ENCODE measurements at regions not wholly inside any gene's neighbourhood (a gene's known extent, or its start where the extent isn't known, plus 50 kb on each side); places are given as distances from the start of the nearest gene placed in this dataset.

DNA sequence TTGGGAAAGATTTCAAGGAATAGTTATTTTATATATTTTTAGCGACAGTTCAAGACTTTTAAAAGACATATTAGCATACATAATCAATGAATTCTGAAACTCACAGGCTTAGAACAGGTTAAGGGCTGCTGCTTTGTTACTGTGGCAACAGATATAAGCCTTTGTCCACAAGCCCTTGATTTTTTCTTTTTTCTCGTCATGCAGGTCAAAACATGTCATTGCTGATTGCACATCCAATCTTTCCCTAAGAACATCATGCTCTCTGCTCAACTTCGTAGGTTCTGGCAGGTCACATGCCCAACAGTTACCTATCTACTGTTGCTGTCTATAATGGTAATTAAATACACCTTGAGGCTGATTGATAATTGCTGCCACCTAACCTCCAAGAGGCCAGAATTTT lies 172.5 kb upstream of the PTPRD start:
- Histone ChIP-seq H3K9me3 (ENCODE audit: control insufficient read depth, insufficient read depth, low read length) (peaks cover 9% of the 10 kb centered on the region), H3K27ac (ENCODE audit: low read depth, low read length) (no peak overlapping the region), H3K27me3 (ENCODE audit: control insufficient read depth, insufficient read depth, low read length) (no peaks in the 10 kb centered on the region), H3K4me3 (ENCODE audit: low read depth, low read length) (no peak overlapping the region)
- POLR2A ChIA-PET: no interaction called here
- CTCF ChIA-PET: no interaction called here
- no peak for DNase-seq (ENCODE audit: low read depth, low spot score)
- TF ChIP-seq, protein P1, sequence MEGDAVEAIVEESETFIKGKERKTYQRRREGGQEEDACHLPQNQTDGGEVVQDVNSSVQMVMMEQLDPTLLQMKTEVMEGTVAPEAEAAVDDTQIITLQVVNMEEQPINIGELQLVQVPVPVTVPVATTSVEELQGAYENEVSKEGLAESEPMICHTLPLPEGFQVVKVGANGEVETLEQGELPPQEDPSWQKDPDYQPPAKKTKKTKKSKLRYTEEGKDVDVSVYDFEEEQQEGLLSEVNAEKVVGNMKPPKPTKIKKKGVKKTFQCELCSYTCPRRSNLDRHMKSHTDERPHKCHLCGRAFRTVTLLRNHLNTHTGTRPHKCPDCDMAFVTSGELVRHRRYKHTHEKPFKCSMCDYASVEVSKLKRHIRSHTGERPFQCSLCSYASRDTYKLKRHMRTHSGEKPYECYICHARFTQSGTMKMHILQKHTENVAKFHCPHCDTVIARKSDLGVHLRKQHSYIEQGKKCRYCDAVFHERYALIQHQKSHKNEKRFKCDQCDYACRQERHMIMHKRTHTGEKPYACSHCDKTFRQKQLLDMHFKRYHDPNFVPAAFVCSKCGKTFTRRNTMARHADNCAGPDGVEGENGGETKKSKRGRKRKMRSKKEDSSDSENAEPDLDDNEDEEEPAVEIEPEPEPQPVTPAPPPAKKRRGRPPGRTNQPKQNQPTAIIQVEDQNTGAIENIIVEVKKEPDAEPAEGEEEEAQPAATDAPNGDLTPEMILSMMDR (IDR thresholded peaks at IDR 0.05; ENCODE audit: low read depth, low read length): no peak

DNA sequence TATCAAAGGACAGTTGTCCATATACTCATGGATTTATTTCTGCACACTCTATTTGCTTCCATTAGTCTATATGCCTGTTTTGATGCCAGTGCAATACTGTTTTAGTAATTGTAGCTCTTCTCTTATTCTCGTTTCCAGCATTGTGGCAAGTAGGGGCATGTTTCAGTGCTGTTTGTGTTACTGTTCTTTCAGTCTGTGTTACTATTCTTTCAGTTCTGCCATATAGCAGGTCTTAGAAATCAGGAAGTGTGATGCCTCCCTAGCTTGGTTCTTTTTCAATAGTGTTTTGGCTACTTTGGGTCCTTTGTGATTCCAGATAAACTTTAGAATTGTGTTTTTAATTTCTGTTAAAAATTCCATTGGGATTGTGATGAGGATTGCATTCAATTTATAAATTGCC lies 180.5 kb upstream of the PTPRD start:
- Histone ChIP-seq H3K27me3 (ENCODE audit: control insufficient read depth, insufficient read depth, low read length) (no peaks in the 10 kb centered on the region), H3K27ac (ENCODE audit: low read depth, low read length) (no peak overlapping the region), H3K4me3 (ENCODE audit: low read depth, low read length) (no peak overlapping the region), H3K9me3 (ENCODE audit: control insufficient read depth, insufficient read depth, low read length) (peaks cover 24% of the 10 kb centered on the region)
- ChIA-PET CTCF (no interaction called here), POLR2A (no interaction called here)
- TF ChIP-seq, protein P1 (IDR thresholded peaks at IDR 0.05; ENCODE audit: low read depth, low read length): no peak
- no peak for DNase-seq (ENCODE audit: low read depth, low spot score)

DNA sequence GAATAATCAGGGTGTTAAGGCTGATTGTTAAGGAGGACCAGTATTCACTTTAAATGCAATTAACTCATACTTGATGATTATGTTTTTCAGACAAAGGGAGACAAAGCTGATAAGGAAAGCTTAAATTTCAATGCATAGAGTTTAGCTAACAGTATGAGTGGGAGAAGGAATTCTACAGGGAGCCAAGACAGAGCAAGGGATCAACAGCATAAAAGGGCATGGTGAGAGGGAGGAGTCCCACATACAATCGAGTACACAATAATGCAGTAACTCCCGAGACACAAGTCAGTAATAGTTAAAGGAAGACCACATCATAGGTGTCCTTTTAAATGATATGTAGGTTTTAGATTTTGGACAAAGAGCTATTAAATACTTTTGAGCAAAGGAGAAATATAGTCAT lies 191.7 kb upstream of the PTPRD start:
- TF ChIP-seq, protein P1 (IDR thresholded peaks at IDR 0.05; ENCODE audit: low read depth, low read length): no peak
- no peak for DNase-seq (ENCODE audit: low read depth, low spot score)
- Histone ChIP-seq H3K27me3 (ENCODE audit: control insufficient read depth, insufficient read depth, low read length) (no peaks in the 10 kb centered on the region), H3K27ac (ENCODE audit: low read depth, low read length) (no peak overlapping the region), H3K9me3 (ENCODE audit: control insufficient read depth, insufficient read depth, low read length) (peaks cover 10% of the 10 kb centered on the region; the same call in 1 of the 2 replicates), H3K4me3 (ENCODE audit: low read depth, low read length) (no peak overlapping the region)
- ChIA-PET CTCF (no interaction called here), POLR2A (no interaction called here)

DNA sequence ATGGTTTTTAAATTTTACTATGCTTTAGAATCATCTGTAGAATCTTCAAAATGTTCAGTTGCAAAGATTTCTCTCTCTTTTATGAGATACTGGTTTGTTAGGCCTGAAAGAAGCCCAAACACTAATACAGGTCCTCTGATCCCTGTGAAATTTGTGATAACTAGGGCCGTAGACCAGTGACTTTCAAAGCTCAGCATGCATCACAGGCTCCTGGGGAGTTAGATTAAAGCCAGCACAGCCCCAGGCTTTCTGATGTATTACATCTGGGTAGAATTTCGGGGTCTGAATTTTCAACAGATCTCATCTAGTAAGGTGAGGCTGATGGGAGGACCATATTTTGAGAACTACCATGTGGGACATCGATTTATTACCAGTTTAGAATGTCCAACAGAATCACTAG lies 194.1 kb upstream of the PTPRD start:
- ChIA-PET POLR2A (no interaction called here), CTCF (no interaction called here)
- Histone ChIP-seq H3K9me3 (ENCODE audit: control insufficient read depth, insufficient read depth, low read length) (peaks cover 10% of the 10 kb centered on the region; the same call in 1 of the 2 replicates), H3K27me3 (ENCODE audit: control insufficient read depth, insufficient read depth, low read length) (no peaks in the 10 kb centered on the region), H3K27ac (ENCODE audit: low read depth, low read length) (no peak overlapping the region), H3K4me3 (ENCODE audit: low read depth, low read length) (no peak overlapping the region)
- no peak for DNase-seq (ENCODE audit: low read depth, low spot score)
- TF ChIP-seq, protein P1 (IDR thresholded peaks at IDR 0.05; ENCODE audit: low read depth, low read length): no peak

DNA sequence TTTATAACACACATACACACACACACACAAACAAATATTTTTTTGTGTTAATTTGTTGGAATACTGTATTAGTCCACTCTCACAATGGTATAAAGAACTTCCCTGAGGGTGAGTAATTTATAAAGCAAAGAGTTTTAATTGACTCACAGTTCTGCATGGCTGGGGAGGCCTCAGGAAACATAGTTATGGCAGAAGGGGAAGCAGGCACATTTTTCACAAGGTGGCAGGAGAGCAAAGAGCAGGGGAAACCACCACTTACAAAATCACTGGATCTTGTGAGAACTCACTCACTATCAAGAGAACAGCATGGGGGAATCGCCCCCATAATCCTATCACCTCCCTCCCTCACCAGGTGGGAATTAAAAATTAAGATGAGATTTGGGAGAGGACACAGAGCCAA lies 205.4 kb upstream of the PTPRD start:
- TF ChIP-seq, protein P1 (IDR thresholded peaks at IDR 0.05; ENCODE audit: low read depth, low read length): no peak
- no peak overlapping the region for H3K27ac ChIP-seq (ENCODE audit: low read depth, low read length)
- no peak for DNase-seq (ENCODE audit: low read depth, low spot score)
- no peak overlapping the region for H3K4me3 ChIP-seq (ENCODE audit: low read depth, low read length)
- CTCF ChIA-PET: no interaction called here
- H3K9me3 ChIP-seq (ENCODE audit: control insufficient read depth, insufficient read depth, low read length): peaks cover 6% of the 10 kb centered on the region
- no peaks in the 10 kb centered on the region for H3K27me3 ChIP-seq (ENCODE audit: control insufficient read depth, insufficient read depth, low read length)
- POLR2A ChIA-PET: no interaction called here
